Osteocyte (in vitro differentiated cells): ENCODE measurements at regions not wholly inside any gene's neighbourhood (a gene's known extent, or its start where the extent isn't known, plus 50 kb on each side); places are given as distances from the start of the nearest gene placed in this dataset.

ENCODE experiments used
- DNase-seq: peaks from one replicate; pipeline ENCODE4 v3.0.0; 2021; ENCODE audit warnings: mixed read lengths; ENCODE audit not compliant: unreplicated experiment; ENCODE audit errors: extremely low spot score
- H3K27ac Mint-ChIP-seq: one replicate; pipeline ENCODE4 v1.8.0; 2021; ENCODE audit warnings: mild to moderate bottlenecking, mixed read lengths; ENCODE audit not compliant: unreplicated experiment
- H3K27me3 Mint-ChIP-seq: one replicate; pipeline ENCODE4 v1.8.0; 2021; ENCODE audit warnings: mixed read lengths; ENCODE audit not compliant: unreplicated experiment
- H3K36me3 Mint-ChIP-seq: one replicate; pipeline ENCODE4 v1.8.0; 2021; ENCODE audit warnings: mixed read lengths; ENCODE audit not compliant: unreplicated experiment
- H3K4me1 Mint-ChIP-seq: one replicate; pipeline ENCODE4 v1.8.0; 2021; ENCODE audit warnings: mixed read lengths; ENCODE audit not compliant: unreplicated experiment
- H3K4me3 Mint-ChIP-seq: one replicate; pipeline ENCODE4 v1.8.0; 2021; ENCODE audit warnings: mild to moderate bottlenecking, moderate library complexity, mixed read lengths; ENCODE audit not compliant: unreplicated experiment
- H3K9me3 Mint-ChIP-seq: one replicate; pipeline ENCODE4 v1.8.0; 2021; ENCODE audit warnings: mixed read lengths; ENCODE audit not compliant: unreplicated experiment
- CTCF ChIP-seq: fragments of 200-600 bp; sonication (generic); IDR thresholded peaks from 2 replicates; pipeline ENCODE4 v1.5.0; 2021; ENCODE audit warnings: antibody characterized with exemption, mild to moderate bottlenecking, moderate library complexity

GRCh38 chr2:128745946-128746345, 427.3 kb upstream of the HS6ST1 start:
- Mint-ChIP-seq H3K27me3 (no peaks in the 10 kb centered on the region), H3K27ac (peak overlapping the region; percentile 90), H3K4me3 (no peak overlapping the region), H3K9me3 (no peaks in the 10 kb centered on the region), H3K36me3 (no peaks in the 10 kb centered on the region), H3K4me1 (peaks cover 51% of the 10 kb centered on the region)
- DNase-seq: no peak
- no peak for TF ChIP-seq CTCF

GRCh38 chr2:128746356-128746755, 427.7 kb upstream of the HS6ST1 start:
- peak overlapping the region; percentile 34 for H3K4me3 Mint-ChIP-seq
- no peak for TF ChIP-seq CTCF
- peak; percentile 83 for DNase-seq
- H3K27ac Mint-ChIP-seq: peak overlapping the region; percentile 90
- no peaks in the 10 kb centered on the region for H3K9me3 Mint-ChIP-seq
- no peaks in the 10 kb centered on the region for H3K27me3 Mint-ChIP-seq
- H3K4me1 Mint-ChIP-seq: peaks cover 51% of the 10 kb centered on the region
- H3K36me3 Mint-ChIP-seq: no peaks in the 10 kb centered on the region

DNA sequence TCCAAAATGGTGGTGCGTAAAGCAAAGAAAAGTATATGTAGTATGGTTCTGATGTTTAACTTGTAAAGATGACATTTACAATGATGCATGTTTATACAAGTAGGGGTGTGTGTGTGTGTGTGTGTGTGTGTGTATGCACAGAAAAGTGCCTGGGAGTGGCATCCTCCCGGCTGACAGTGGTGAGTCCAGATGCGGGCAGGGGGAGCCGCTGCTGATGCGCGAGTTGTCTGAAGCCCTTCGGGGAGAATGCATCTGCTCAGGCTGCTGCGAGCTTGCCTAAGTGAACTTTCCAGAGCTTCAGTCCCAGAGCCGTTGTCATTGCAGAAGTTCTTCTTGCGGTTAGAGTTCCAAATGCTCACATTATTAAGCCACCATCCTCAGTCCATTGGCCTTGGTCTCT, 429.7 kb upstream of the HS6ST1 start:
- Mint-ChIP-seq H3K9me3 (no peaks in the 10 kb centered on the region), H3K27ac (no peak overlapping the region), H3K27me3 (no peaks in the 10 kb centered on the region), H3K4me3 (no peak overlapping the region), H3K4me1 (peaks cover 58% of the 10 kb centered on the region), H3K36me3 (no peaks in the 10 kb centered on the region)
- TF ChIP-seq CTCF: no peak
- DNase-seq: peak; percentile 67

GRCh38 chr2:128748835-128749605, 430.4 kb upstream of the HS6ST1 start:
- Mint-ChIP-seq H3K36me3 (no peaks in the 10 kb centered on the region), H3K4me1 (peaks cover 63% of the 10 kb centered on the region), H3K27ac (no peak overlapping the region), H3K4me3 (no peak overlapping the region), H3K9me3 (no peaks in the 10 kb centered on the region), H3K27me3 (no peaks in the 10 kb centered on the region)
- no peak for DNase-seq
- no peak for TF ChIP-seq CTCF

DNA sequence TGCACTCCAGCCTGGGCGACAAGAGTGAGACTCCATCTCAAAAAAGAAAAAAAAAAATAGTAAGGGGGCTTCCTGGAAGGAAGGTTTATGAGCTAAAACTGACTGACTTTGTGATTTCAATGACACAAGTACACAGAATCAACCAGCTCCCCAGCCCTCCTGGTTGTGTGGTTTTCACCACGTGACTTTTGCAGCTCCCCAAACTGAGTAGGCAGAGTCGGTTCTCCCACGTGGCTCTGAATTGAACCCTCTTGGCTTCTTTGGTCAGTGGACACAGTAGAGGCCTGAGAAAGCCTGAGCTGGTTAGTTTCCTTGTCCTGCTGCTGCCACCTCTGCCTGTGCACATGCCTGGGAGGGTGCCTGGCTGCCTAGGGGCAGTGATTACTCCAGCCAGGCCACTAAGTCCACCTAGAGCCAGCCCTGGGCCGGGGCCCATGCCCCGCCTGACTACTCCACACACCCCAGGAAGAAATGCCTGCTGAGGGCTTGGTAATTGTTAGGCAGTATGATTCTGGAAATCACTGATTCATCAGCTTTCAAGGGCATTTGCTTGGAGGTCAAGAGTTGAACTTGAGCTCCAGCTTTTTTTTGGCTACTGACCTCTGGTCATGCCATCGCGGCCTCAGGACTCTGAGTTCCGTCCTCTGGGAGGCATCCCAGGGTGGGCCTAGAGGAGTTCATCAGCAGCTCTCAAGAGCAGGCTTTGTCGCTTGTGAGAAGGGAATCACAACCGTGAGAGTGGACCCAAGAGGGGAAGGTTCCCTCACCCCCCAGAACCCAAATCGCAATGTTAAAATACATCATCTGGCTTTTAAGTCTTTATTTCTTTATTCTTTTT, 431.9 kb upstream of the HS6ST1 start:
- H3K36me3 Mint-ChIP-seq: no peaks in the 10 kb centered on the region
- no peak overlapping the region for H3K4me3 Mint-ChIP-seq
- peaks cover 60% of the 10 kb centered on the region for H3K4me1 Mint-ChIP-seq
- H3K27me3 Mint-ChIP-seq: no peaks in the 10 kb centered on the region
- H3K27ac Mint-ChIP-seq: no peak overlapping the region
- H3K9me3 Mint-ChIP-seq: no peaks in the 10 kb centered on the region
- DNase-seq: peak; percentile 68
- TF ChIP-seq CTCF: no peak
